H1 (cell line): ENCODE measurements at regions not wholly inside any gene's neighbourhood (a gene's known extent, or its start where the extent isn't known, plus 50 kb on each side); places are given as distances from the start of the nearest gene placed in this dataset.

Experiments
- ATF2 ChIP-seq: IDR thresholded peaks from 2 replicates; pipeline ENCODE4 v1.6.1; 2012; ENCODE audit warnings: low read length, inconsistent platforms
- BRCA1 ChIP-seq: IDR thresholded peaks from 2 replicates; pipeline ENCODE4 v1.6.1; 2012; ENCODE audit warnings: low read depth, low read length, improper control_type of control experiment
- CHD7 ChIP-seq: fragments of 300-600 bp; sonication (generic); IDR thresholded peaks from 2 replicates; pipeline ENCODE4 v1.7.1; 2012; ENCODE audit warnings: low read length, moderate library complexity, mild to moderate bottlenecking, inconsistent platforms; ENCODE audit not compliant: insufficient replicate concordance
- MAFK ChIP-seq: IDR thresholded peaks from 2 replicates; pipeline ENCODE4 v1.6.1; 2012; ENCODE audit warnings: low read depth, mild to moderate bottlenecking, improper control_type of control experiment, low read length
- SIRT6 ChIP-seq: IDR thresholded peaks from one replicate; pipeline ENCODE4 v1.7.1; 2012; ENCODE audit warnings: low read length, inconsistent platforms
- SP1 ChIP-seq: IDR thresholded peaks from 2 replicates; pipeline ENCODE4 v1.6.1; 2011; ENCODE audit warnings: low read depth, low read length

- TF ChIP-seq CHD7 (no peak), SP1 (no peak), SIRT6 (no peak), BRCA1 (no peak), ATF2 (no peak), MAFK (no peak)
Observed at GRCh38 chr12:43196268-43196907, 355.6 kb downstream of the ADAMTS20 start (continued).
